H9 (cell line): ENCODE measurements at regions not wholly inside any gene's neighbourhood (a gene's known extent, or its start where the extent isn't known, plus 50 kb on each side); places are given as distances from the start of the nearest gene placed in this dataset.

Experiments used
- DNase-seq: peaks from one replicate; pipeline ENCODE4 v3.0.0-alpha.2; 2017
- H2AFZ ChIP-seq: one replicate; pipeline ENCODE4 v1.6.1; 2013; ENCODE audit warnings: mild to moderate bottlenecking, low read length, control low read depth, moderate library complexity
- H2AK5ac ChIP-seq: 2 replicates; pipeline ENCODE4 v1.6.1; 2013; ENCODE audit warnings: low read length, control low read depth, mixed read lengths; ENCODE audit not compliant: insufficient read length
- H2BK120ac ChIP-seq: one replicate; pipeline ENCODE4 v1.6.1; 2013; ENCODE audit warnings: low read depth, mild to moderate bottlenecking, low read length, control low read depth, inconsistent platforms; ENCODE audit not compliant: poor library complexity, severe bottlenecking
- H2BK12ac ChIP-seq: 2 replicates; pipeline ENCODE4 v1.6.1; 2013; ENCODE audit warnings: low read length, control low read depth, mixed read lengths, low read depth; ENCODE audit not compliant: insufficient read length
- H2BK15ac ChIP-seq: 2 replicates; pipeline ENCODE4 v1.6.1; 2013; ENCODE audit warnings: low read depth, low read length, control low read depth
- H2BK20ac ChIP-seq: one replicate; pipeline ENCODE4 v1.6.1; 2013; ENCODE audit warnings: low read depth, mild to moderate bottlenecking, low read length, control low read depth, inconsistent platforms; ENCODE audit not compliant: poor library complexity, severe bottlenecking
- H2BK5ac ChIP-seq: 2 replicates; pipeline ENCODE4 v1.6.1; 2013; ENCODE audit warnings: low read length, control low read depth, mixed read lengths; ENCODE audit not compliant: insufficient read length
- H3K14ac ChIP-seq: 2 replicates; pipeline ENCODE4 v1.6.1; 2013; ENCODE audit warnings: low read length, control low read depth; ENCODE audit not compliant: insufficient read depth
- H3K18ac ChIP-seq: 2 replicates; pipeline ENCODE4 v1.6.1; 2013; ENCODE audit warnings: low read depth, mild to moderate bottlenecking, mixed read lengths, low read length, control low read depth; ENCODE audit not compliant: insufficient read length
- H3K23ac ChIP-seq: 2 replicates; pipeline ENCODE4 v1.6.1; 2013; ENCODE audit warnings: low read length, control low read depth, mixed read lengths, low read depth; ENCODE audit not compliant: insufficient read length
- H3K23me2 ChIP-seq: 2 replicates; pipeline ENCODE4 v1.6.1; 2013; ENCODE audit warnings: low read depth, mild to moderate bottlenecking, mixed read lengths, low read length, control low read depth; ENCODE audit not compliant: insufficient read length, poor library complexity, severe bottlenecking
- H3K27ac ChIP-seq: 2 replicates; pipeline ENCODE4 v1.5.1; 2013; ENCODE audit warnings: low read length, control low read depth, mixed read lengths, low read depth; ENCODE audit not compliant: insufficient read length
- H3K27me3 ChIP-seq: 2 replicates; pipeline ENCODE4 v1.6.1; 2013; ENCODE audit warnings: low read length, control low read depth, inconsistent platforms; ENCODE audit not compliant: insufficient read depth
- H3K4ac ChIP-seq: 2 replicates; pipeline ENCODE4 v1.6.1; 2013; ENCODE audit warnings: low read depth, mild to moderate bottlenecking, control low read depth, inconsistent platforms, low read length, moderate library complexity
- H3K4me1 ChIP-seq: 2 replicates; pipeline ENCODE4 v1.6.1; 2013; ENCODE audit warnings: low read length, control low read depth, inconsistent platforms; ENCODE audit not compliant: insufficient read depth
- H3K4me2 ChIP-seq: 2 replicates; pipeline ENCODE4 v1.6.1; 2013; ENCODE audit warnings: low read length, control low read depth, mixed read lengths; ENCODE audit not compliant: insufficient read length, insufficient read depth
- H3K56ac ChIP-seq: 2 replicates; pipeline ENCODE4 v1.6.1; 2013; ENCODE audit warnings: low read depth, mild to moderate bottlenecking, mixed read lengths, low read length, control low read depth; ENCODE audit not compliant: insufficient read length
- H3K79me1 ChIP-seq: 2 replicates; pipeline ENCODE4 v1.6.1; 2013; ENCODE audit warnings: low read depth, mild to moderate bottlenecking, moderate library complexity, low read length, control low read depth, inconsistent platforms; ENCODE audit not compliant: insufficient read depth, poor library complexity, severe bottlenecking
- H3K79me2 ChIP-seq: 2 replicates; pipeline ENCODE4 v1.6.1; 2013; ENCODE audit warnings: low read length, control low read depth, inconsistent platforms; ENCODE audit not compliant: insufficient read depth
- H3K9ac ChIP-seq: 2 replicates; pipeline ENCODE4 v1.6.1; 2013; ENCODE audit warnings: low read length, control low read depth, mixed read lengths; ENCODE audit not compliant: insufficient read length; ENCODE audit errors: extremely low read depth
- H3K9me3 ChIP-seq: one replicate; pipeline ENCODE4 v1.6.1; 2013; ENCODE audit warnings: low read depth, low read length, inconsistent platforms; ENCODE audit not compliant: control insufficient read depth
- H3T11ph ChIP-seq: one replicate; pipeline ENCODE4 v1.6.1; 2013; ENCODE audit warnings: mild to moderate bottlenecking, low read length, control low read depth, inconsistent platforms
- H4K20me1 ChIP-seq: one replicate; pipeline ENCODE4 v1.6.1; 2013; ENCODE audit not compliant: control insufficient read depth, insufficient read length, insufficient read depth
- H4K5ac ChIP-seq: 2 replicates; pipeline ENCODE4 v1.6.1; 2013; ENCODE audit warnings: low read depth, mild to moderate bottlenecking, mixed read lengths, low read length, control low read depth; ENCODE audit not compliant: insufficient read length
- H4K8ac ChIP-seq: replicated peaks from 2 replicates; pipeline ENCODE4 v1.6.1; 2013; ENCODE audit warnings: low read length, control low read depth, mixed read lengths, low read depth; ENCODE audit not compliant: insufficient read length
- H4K91ac ChIP-seq: 2 replicates; pipeline ENCODE4 v1.6.1; 2013; ENCODE audit warnings: low read depth, mild to moderate bottlenecking, moderate library complexity, mixed read lengths, low read length, control low read depth; ENCODE audit not compliant: insufficient read length
- H3K27ac Mint-ChIP-seq, 3 experiments: 2 replicates in 2 of 3; 3 replicates in 1 of 3; pipeline ENCODE4 v1.8.0; 2020 to 2021; ENCODE audit warnings: mixed read lengths in 3 of 3, mild to moderate bottlenecking in 1 of 3, moderate library complexity in 1 of 3
- H3K27me3 Mint-ChIP-seq: 2 replicates; pipeline ENCODE4 v1.8.0; 2021; ENCODE audit warnings: low read depth, mild to moderate bottlenecking, moderate library complexity, mixed read lengths
- H3K36me3 Mint-ChIP-seq, 3 experiments: 2 replicates in 2 of 3; 3 replicates in 1 of 3; pipeline ENCODE4 v1.8.0; 2020 to 2021; ENCODE audit warnings: low read depth in 3 of 3, mixed read lengths in 3 of 3; ENCODE audit not compliant: insufficient read depth in 1 of 3
- H3K4me1 Mint-ChIP-seq, 2 experiments: 2 replicates each; pipeline ENCODE4 v1.8.0; 2020; ENCODE audit warnings: mixed read lengths in 2 of 2
- H3K4me3 Mint-ChIP-seq, 2 experiments: 2 replicates in 1 of 2; 3 replicates in 1 of 2; pipeline ENCODE4 v1.8.0; 2020 to 2021; ENCODE audit warnings: mild to moderate bottlenecking in 2 of 2, mixed read lengths in 2 of 2, moderate library complexity in 1 of 2
- H3K9me3 Mint-ChIP-seq, 2 experiments: 2 replicates in 1 of 2; 3 replicates in 1 of 2; pipeline ENCODE4 v1.8.0; 2020; ENCODE audit warnings: mild to moderate bottlenecking in 2 of 2, mixed read lengths in 2 of 2, moderate library complexity in 1 of 2
- TF ChIP-seq, protein P1 (sequence below): fragments of 200-600 bp; sonication (generic); conservative IDR thresholded peaks from 3 replicates; pipeline ENCODE4 v1.8.0; 2021; ENCODE audit warnings: antibody characterized with exemption, mild to moderate bottlenecking

DNA sequence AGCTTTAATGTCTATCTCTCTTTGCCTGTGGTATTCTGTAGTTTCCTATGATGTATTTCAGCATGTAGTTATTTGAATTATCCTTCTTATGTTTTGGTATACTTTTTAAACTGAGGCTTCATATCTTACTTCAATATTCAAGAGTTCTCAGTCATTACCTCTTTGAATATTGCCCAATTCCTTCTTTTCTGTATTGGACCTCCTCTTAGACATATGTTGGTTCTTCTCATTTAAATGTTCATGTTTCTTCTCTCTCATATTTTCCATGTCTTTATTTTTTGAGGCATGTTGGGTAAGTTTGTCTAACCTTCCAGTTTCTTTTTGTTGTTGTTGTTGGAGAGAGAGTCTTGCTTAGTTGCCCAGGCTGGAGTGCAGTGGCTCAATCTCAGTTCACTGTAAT is 140.6 kb downstream of the MRPS6 start:
- Histone ChIP-seq H2BK120ac (no peak overlapping the region), H4K5ac (no peak overlapping the region), H3K9me3 (no peaks in the 10 kb centered on the region), H3K56ac (no peak overlapping the region), H3T11ph (no peak overlapping the region), H3K27ac (no peak overlapping the region), H2BK12ac (no peak overlapping the region), H2AK5ac (no peak overlapping the region), H2AFZ (no peak overlapping the region), H3K79me2 (no peaks in the 10 kb centered on the region), H4K20me1 (no peaks in the 10 kb centered on the region), H3K4me1 (no peaks in the 10 kb centered on the region), H3K14ac (no peak overlapping the region), H4K8ac (no peak overlapping the region), H2BK5ac (no peak overlapping the region), H3K4me2 (no peak overlapping the region), H3K23ac (no peak overlapping the region), H3K18ac (no peak overlapping the region), H2BK20ac (no peak overlapping the region), H3K79me1 (no peaks in the 10 kb centered on the region), H2BK15ac (no peak overlapping the region), H4K91ac (no peak overlapping the region), H3K4ac (no peak overlapping the region), H3K9ac (no peak overlapping the region), H3K27me3 (no peaks in the 10 kb centered on the region), H3K23me2 (no peaks in the 10 kb centered on the region)
- Mint-ChIP-seq H3K36me3 (peaks cover 9 to 11% (median 9%) of the 10 kb centered on the region in 3 experiments), H3K4me3 (no peak overlapping the region), H3K27me3 (peaks cover 3% of the 10 kb centered on the region; the same call in 1 of the 2 replicates), H3K4me1 (no peaks in the 10 kb centered on the region), H3K27ac (no peak overlapping the region), H3K9me3 (peaks cover 10 to 19% of the 10 kb centered on the region in 2 experiments)
- no peak for DNase-seq
- TF ChIP-seq, protein P1, sequence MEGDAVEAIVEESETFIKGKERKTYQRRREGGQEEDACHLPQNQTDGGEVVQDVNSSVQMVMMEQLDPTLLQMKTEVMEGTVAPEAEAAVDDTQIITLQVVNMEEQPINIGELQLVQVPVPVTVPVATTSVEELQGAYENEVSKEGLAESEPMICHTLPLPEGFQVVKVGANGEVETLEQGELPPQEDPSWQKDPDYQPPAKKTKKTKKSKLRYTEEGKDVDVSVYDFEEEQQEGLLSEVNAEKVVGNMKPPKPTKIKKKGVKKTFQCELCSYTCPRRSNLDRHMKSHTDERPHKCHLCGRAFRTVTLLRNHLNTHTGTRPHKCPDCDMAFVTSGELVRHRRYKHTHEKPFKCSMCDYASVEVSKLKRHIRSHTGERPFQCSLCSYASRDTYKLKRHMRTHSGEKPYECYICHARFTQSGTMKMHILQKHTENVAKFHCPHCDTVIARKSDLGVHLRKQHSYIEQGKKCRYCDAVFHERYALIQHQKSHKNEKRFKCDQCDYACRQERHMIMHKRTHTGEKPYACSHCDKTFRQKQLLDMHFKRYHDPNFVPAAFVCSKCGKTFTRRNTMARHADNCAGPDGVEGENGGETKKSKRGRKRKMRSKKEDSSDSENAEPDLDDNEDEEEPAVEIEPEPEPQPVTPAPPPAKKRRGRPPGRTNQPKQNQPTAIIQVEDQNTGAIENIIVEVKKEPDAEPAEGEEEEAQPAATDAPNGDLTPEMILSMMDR: no peak
